ENCODE measurements at regions not wholly inside any gene's neighbourhood (a gene's known extent, or its start where the extent isn't known, plus 50 kb on each side); places are given as distances from the start of the nearest gene placed in this dataset.
A peak's percentile ranks its signal among the peaks of the same experiment; 100 is the strongest.

DNA sequence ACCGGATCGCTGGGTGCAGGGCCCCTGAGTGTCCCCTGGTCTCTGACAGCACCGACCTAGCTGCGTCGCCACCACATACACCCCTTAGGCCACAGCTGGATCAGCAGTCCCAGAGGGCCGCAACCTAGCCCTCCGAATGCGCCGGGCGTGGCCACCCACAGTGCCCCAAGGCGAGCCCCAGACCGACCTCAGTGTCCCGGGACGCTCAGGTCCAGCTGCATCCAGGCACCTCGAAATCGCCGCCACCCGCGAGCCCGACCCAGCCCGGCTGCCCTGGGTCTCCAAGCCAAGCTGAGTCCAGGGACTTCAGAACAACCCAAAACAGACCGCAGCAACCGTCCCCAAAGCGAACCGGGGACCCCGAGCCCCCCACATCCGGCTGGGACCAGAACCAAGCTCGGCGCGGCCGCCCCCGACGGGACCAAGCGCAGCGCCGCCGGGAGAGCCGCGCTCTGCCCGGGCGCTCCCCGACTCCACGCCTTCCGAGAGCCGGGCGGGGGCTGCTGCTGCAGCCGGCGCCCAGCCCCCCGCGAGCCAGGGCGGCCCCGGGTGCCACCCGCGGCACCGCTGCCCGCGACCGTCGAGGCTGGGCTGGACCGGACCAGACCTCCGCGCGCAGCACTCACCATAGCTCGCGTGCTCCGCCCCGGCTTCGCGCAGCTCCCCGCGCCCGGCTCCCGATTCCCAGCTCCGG lies 54.6 kb upstream of the ECE1 start:
- peak; percentile 27 for DNase-seq (ENCODE audit: low read depth)

DNA sequence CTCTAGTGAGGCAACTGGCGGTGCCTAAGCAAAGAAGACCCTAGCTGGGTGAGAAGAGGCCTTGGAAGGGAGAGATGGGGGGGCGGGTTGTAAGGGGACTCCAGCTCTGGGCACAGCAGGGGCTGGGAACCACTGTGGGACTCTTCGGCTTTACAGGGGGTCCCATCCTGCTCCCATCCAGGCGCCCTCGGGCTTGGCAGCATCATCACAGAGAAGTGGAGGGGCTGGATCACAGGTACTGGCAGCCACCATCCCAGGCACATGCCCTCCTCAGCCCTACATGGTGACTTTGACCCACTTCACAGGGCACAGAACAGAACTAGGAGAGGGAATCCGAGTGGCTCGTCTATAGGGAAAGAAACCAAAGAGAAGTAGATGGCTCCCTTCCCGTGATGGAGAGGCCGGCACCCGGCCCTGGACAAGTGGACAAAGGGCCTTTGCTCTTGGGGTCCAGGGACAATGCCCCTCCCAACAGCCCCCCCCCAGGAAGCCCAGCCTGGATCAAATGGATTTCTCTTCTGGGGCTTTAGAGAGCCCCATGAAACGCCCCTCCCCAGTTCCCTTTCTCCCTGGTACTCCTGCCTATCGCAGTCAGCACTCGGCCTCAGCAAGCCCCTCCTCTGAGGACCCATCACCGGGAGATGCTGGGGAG lies 54.0 kb upstream of the ECE1 start:
- TF ChIP-seq POLR2A (IDR thresholded peaks at IDR 0.05; ENCODE audit: extremely low read depth, insufficient read length) = no peak
- TF ChIP-seq, protein P1, sequence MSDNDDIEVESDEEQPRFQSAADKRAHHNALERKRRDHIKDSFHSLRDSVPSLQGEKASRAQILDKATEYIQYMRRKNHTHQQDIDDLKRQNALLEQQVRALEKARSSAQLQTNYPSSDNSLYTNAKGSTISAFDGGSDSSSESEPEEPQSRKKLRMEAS (IDR thresholded peaks at IDR 0.05; ENCODE audit: low read depth, low read length) = no peak
- no peak for TF ChIP-seq MYC (IDR thresholded peaks at IDR 0.05; ENCODE audit: low read depth, low read length)
- TF ChIP-seq, protein P2, sequence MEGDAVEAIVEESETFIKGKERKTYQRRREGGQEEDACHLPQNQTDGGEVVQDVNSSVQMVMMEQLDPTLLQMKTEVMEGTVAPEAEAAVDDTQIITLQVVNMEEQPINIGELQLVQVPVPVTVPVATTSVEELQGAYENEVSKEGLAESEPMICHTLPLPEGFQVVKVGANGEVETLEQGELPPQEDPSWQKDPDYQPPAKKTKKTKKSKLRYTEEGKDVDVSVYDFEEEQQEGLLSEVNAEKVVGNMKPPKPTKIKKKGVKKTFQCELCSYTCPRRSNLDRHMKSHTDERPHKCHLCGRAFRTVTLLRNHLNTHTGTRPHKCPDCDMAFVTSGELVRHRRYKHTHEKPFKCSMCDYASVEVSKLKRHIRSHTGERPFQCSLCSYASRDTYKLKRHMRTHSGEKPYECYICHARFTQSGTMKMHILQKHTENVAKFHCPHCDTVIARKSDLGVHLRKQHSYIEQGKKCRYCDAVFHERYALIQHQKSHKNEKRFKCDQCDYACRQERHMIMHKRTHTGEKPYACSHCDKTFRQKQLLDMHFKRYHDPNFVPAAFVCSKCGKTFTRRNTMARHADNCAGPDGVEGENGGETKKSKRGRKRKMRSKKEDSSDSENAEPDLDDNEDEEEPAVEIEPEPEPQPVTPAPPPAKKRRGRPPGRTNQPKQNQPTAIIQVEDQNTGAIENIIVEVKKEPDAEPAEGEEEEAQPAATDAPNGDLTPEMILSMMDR (IDR thresholded peaks at IDR 0.05; ENCODE audit: low read depth, low read length) = no peak
- peak overlapping the region; percentile 57 for H3K4me3 ChIP-seq (ENCODE audit: low read depth, low read length)
- no peak for DNase-seq (ENCODE audit: low read depth)

More for the DNA sequence above, 54.6 kb upstream of the ECE1 start:
- TF ChIP-seq, protein P2 (IDR thresholded peaks at IDR 0.05; ENCODE audit: low read depth, low read length) = no peak
- TF ChIP-seq POLR2A (IDR thresholded peaks at IDR 0.05; ENCODE audit: extremely low read depth, insufficient read length) (no peak), MYC (IDR thresholded peaks at IDR 0.05; ENCODE audit: low read depth, low read length) (no peak)
- TF ChIP-seq, protein P1 (IDR thresholded peaks at IDR 0.05; ENCODE audit: low read depth, low read length) = no peak
- peak overlapping the region; percentile 57 for H3K4me3 ChIP-seq (ENCODE audit: low read depth, low read length)

DNA sequence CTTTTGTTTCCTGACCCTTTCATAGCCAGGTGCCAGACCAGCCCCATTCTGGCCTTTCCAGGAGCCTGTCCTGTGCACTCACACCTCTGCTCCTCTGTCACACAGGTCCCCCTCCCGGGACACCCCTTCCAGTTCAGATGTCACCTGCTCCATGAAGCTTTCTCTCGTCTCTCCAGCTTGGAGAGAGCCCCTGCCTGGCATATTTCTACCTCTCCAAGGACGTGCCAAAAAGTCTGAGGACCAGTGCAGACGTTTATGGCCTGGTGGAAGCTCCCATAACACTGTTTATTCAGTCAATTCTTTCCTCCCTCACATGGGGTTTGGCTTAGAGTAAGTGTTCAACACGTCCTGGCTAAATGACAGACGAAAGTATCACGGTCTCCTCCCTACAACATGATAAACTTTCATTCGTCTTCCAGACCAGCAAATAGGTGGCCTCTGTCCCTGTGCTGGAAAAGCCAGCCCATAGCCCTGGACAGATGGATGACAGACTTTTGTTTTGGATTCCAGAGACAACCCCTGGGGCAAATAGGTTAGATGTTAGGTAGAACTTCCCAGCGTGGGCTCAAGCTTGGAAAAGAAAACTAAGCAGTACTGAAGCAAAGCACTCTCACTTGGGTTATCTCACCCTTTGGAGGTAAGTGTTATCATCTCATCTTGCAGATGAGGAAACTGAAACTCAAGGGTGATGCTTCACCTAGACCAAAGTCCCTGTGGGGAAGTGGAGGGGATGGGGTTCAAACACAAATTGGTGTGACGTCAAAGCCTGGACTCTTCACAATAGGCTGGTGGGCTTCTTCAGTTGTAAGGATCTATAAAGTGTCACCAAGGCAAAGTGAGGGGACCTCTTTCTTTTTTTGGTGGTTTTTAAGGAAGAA lies 52.9 kb upstream of the ECE1 start:
- TF ChIP-seq MYC (IDR thresholded peaks at IDR 0.05; ENCODE audit: low read depth, low read length) (no peak), POLR2A (IDR thresholded peaks at IDR 0.05; ENCODE audit: extremely low read depth, insufficient read length) (no peak)
- TF ChIP-seq, protein P1 (IDR thresholded peaks at IDR 0.05; ENCODE audit: low read depth, low read length) = no peak
- TF ChIP-seq, protein P2 (IDR thresholded peaks at IDR 0.05; ENCODE audit: low read depth, low read length) = no peak
- no peak for DNase-seq (ENCODE audit: low read depth)
- no peak overlapping the region for H3K4me3 ChIP-seq (ENCODE audit: low read depth, low read length)

DNA sequence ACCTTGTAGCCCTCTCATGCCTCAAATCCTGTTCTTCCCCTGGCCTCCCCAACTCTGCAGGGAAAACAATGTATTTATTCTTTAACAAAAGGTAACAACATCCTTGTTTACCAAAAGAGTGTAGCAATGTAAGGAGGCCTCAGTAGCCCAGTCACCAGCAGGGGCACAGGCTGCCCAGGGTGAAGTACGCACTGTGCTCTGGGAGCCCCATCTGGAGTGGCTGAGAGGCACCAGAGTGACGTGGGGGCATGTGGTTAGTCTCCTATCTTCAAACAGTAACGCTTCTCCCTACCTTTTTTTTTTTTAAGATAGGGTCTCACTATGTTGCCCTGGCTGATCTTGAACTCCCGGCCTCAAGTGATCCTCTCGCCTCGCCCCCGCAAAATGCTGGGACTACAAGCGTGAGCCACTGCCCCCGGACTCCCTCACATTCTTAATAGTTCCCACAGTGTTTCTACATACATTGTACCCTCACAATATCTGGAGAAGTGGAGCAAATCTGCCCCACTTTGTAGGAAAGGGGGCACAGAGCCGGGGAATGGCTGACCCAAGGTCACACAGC lies 51.3 kb upstream of the ECE1 start:
- H3K4me3 ChIP-seq (ENCODE audit: low read depth, low read length) = no peak overlapping the region
- DNase-seq (ENCODE audit: low read depth) = no peak
- TF ChIP-seq, protein P2 (IDR thresholded peaks at IDR 0.05; ENCODE audit: low read depth, low read length) = no peak
- TF ChIP-seq, protein P1 (IDR thresholded peaks at IDR 0.05; ENCODE audit: low read depth, low read length) = no peak
- TF ChIP-seq POLR2A (IDR thresholded peaks at IDR 0.05; ENCODE audit: extremely low read depth, insufficient read length) (no peak), MYC (IDR thresholded peaks at IDR 0.05; ENCODE audit: low read depth, low read length) (no peak)

DNA sequence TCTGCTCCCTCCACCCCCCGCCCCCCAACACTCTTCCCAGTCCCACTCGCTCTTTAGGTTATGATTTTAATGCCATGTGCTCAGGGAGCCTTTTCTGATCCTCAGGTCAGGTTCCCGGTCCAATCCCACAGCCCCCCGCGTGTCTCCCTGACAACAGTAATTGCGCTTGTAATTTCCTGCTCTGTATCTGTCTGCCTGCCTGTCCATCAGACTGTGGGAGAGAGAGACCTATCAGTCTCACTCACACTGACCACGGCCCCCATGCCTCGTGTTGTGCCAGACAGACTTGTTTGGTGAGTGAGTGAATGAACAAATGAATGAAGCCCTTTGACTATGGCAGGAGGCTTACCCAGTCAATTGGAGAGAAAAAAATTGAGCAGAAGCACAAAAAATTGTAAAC lies 50.8 kb upstream of the ECE1 start:
- H3K4me3 ChIP-seq (ENCODE audit: low read depth, low read length) = no peak overlapping the region
- TF ChIP-seq, protein P1 (IDR thresholded peaks at IDR 0.05; ENCODE audit: low read depth, low read length) = no peak
- TF ChIP-seq, protein P2 (IDR thresholded peaks at IDR 0.05; ENCODE audit: low read depth, low read length) = no peak
- TF ChIP-seq MYC (IDR thresholded peaks at IDR 0.05; ENCODE audit: low read depth, low read length) = no peak
- TF ChIP-seq POLR2A (IDR thresholded peaks at IDR 0.05; ENCODE audit: extremely low read depth, insufficient read length) = no peak
- DNase-seq (ENCODE audit: low read depth) = no peak
